Thoracic aorta (tissue), 2 donors: ENCODE measurements at regions not wholly inside any gene's neighbourhood (a gene's known extent, or its start where the extent isn't known, plus 50 kb on each side); places are given as distances from the start of the nearest gene placed in this dataset.

Experiments used
- ATAC-seq: fragments of 150-250 bp; one replicate; pipeline ENCODE4 v1.8.0; 2017; ENCODE audit warnings: low read depth; ENCODE audit not compliant: insufficient number of reproducible peaks, low FRiP score
- DNase-seq: peaks from one replicate; pipeline ENCODE4 v3.0.0-alpha.2; 2020; ENCODE audit warnings: low spot score
- H3K27ac ChIP-seq, 2 donors: fragments of 200-600 bp; sonication (generic); 1 replicate in 1 of 2; 2 replicates in 1 of 2; pipeline ENCODE4 v1.5.1; 2016; ENCODE audit warnings: mild to moderate bottlenecking in 2 of 2, moderate library complexity in 2 of 2
- H3K27me3 ChIP-seq: fragments of 200-600 bp; sonication (generic); replicated peaks from 2 replicates; pipeline ENCODE4 v1.6.0; 2016; ENCODE audit warnings: mild to moderate bottlenecking; ENCODE audit not compliant: insufficient read depth
- H3K36me3 ChIP-seq: fragments of 200-600 bp; sonication (generic); one replicate; pipeline ENCODE4 v1.5.1; 2016
- H3K4me1 ChIP-seq, 2 donors: fragments of 200-600 bp; sonication (generic); 1 replicate in 1 of 2; 2 replicates in 1 of 2; pipeline versions ENCODE4 v1.5.1 to v1.6.0; 2016; ENCODE audit warnings: low read depth in 2 of 2, mild to moderate bottlenecking in 1 of 2; ENCODE audit not compliant: control insufficient read depth in 1 of 2
- H3K4me3 ChIP-seq: fragments of 200-600 bp; sonication (generic); 2 replicates; pipeline ENCODE4 v1.5.1; 2016; ENCODE audit warnings: mild to moderate bottlenecking
- H3K9me3 ChIP-seq: fragments of 200-600 bp; sonication (generic); 2 replicates; pipeline ENCODE4 v1.5.1; 2016
- CTCF ChIP-seq: fragments of 200-600 bp; sonication (generic); IDR thresholded peaks from one replicate; pipeline ENCODE4 v1.5.1; 2019; ENCODE audit warnings: antibody characterized with exemption

GRCh38 chr2:145017149-145017548, 497.2 kb upstream of the ZEB2 start:
- TF ChIP-seq CTCF, result no peak
- ATAC-seq, result no peak
- Histone ChIP-seq H3K27me3 (no peaks in the 10 kb centered on the region), H3K4me1 (peaks cover 12 to 40% of the 10 kb centered on the region in 2 donors), H3K4me3 (no peak overlapping the region), H3K36me3 (no peaks in the 10 kb centered on the region), H3K9me3 (no peaks in the 10 kb centered on the region), H3K27ac (no peak overlapping the region)
- no peak for DNase-seq

- DNase-seq (no peak), ATAC-seq (no peak)
- TF ChIP-seq CTCF, result no peak
- no peak overlapping the region for H3K4me3 ChIP-seq
- no peaks in the 10 kb centered on the region for H3K36me3 ChIP-seq
- peaks cover 15 to 40% of the 10 kb centered on the region in 2 donors for H3K4me1 ChIP-seq
- H3K27me3 ChIP-seq, result no peaks in the 10 kb centered on the region
- no peaks in the 10 kb centered on the region for H3K9me3 ChIP-seq
- no peak overlapping the region for H3K27ac ChIP-seq
These were observed 496.8 kb upstream of the ZEB2 start for GRCh38 chr2:145016711-145017110.

GRCh38 chr2:145015561-145015960, 495.6 kb upstream of the ZEB2 start:
- ATAC-seq, result no peak
- no peak for DNase-seq
- Histone ChIP-seq H3K27ac (peak overlapping the region in 1 of 2 donors; percentile 40), H3K9me3 (no peaks in the 10 kb centered on the region), H3K4me1 (peaks cover 15 to 42% of the 10 kb centered on the region in 2 donors), H3K4me3 (no peak overlapping the region), H3K27me3 (no peaks in the 10 kb centered on the region), H3K36me3 (no peaks in the 10 kb centered on the region)
- TF ChIP-seq CTCF, result no peak

GRCh38 chr2:145012806-145013205, 492.9 kb upstream of the ZEB2 start:
- H3K4me1 ChIP-seq, result peaks cover 15 to 45% of the 10 kb centered on the region in 2 donors
- ATAC-seq (no peak), DNase-seq (no peak)
- H3K9me3 ChIP-seq, result no peaks in the 10 kb centered on the region
- H3K27me3 ChIP-seq, result no peaks in the 10 kb centered on the region
- TF ChIP-seq CTCF, result no peak
- peak overlapping the region in 1 of 2 donors; percentile 6 for H3K27ac ChIP-seq
- H3K4me3 ChIP-seq, result no peak overlapping the region
- H3K36me3 ChIP-seq, result no peaks in the 10 kb centered on the region

- no peaks in the 10 kb centered on the region for H3K9me3 ChIP-seq
- ATAC-seq (no peak), DNase-seq (no peak)
- no peaks in the 10 kb centered on the region for H3K36me3 ChIP-seq
- H3K27me3 ChIP-seq, result no peaks in the 10 kb centered on the region
- peak overlapping the region; percentile 21 for H3K4me3 ChIP-seq
- peak overlapping the region; percentile 6 to 48 for H3K27ac ChIP-seq
- H3K4me1 ChIP-seq, result peaks cover 15 to 49% of the 10 kb centered on the region in 2 donors
- no peak for TF ChIP-seq CTCF
These were observed 492.3 kb upstream of the ZEB2 start for GRCh38 chr2:145012214-145012670.
